ENCODE measurements at regions not wholly inside any gene's neighbourhood (a gene's known extent, or its start where the extent isn't known, plus 50 kb on each side); places are given as distances from the start of the nearest gene placed in this dataset.

- in situ Hi-C loops (cut with MboI; ENCODE audit: low sequenced_read_pairs): no loop called here
Measured at GRCh38 chr3:153066983-153067382, 95.0 kb upstream of the RAP2B start.

GRCh38 chr3:153069598-153070510 lies 92.2 kb upstream of the RAP2B start:
- in situ Hi-C loops (cut with MboI; ENCODE audit: low sequenced_read_pairs): no loop called here

GRCh38 chr3:153070511-153070868 lies 91.5 kb upstream of the RAP2B start:
- in situ Hi-C loops (cut with MboI; ENCODE audit: low sequenced_read_pairs): no loop called here

- in situ Hi-C loops (cut with MboI; ENCODE audit: low sequenced_read_pairs): no loop called here
Measured at GRCh38 chr3:153072382-153072781, 89.6 kb upstream of the RAP2B start.

- in situ Hi-C loops (cut with MboI; ENCODE audit: low sequenced_read_pairs): no loop called here
Measured at GRCh38 chr3:153072856-153073255, 89.2 kb upstream of the RAP2B start.

- in situ Hi-C loops (cut with MboI; ENCODE audit: low sequenced_read_pairs): no loop called here
Measured at GRCh38 chr3:153073636-153074035, 88.4 kb upstream of the RAP2B start.

GRCh38 chr3:153078826-153079225 lies 83.2 kb upstream of the RAP2B start:
- in situ Hi-C loops (cut with MboI; ENCODE audit: low sequenced_read_pairs): no loop called here

- in situ Hi-C loops (cut with MboI; ENCODE audit: low sequenced_read_pairs): no loop called here
Measured at GRCh38 chr3:153079386-153079785, 82.6 kb upstream of the RAP2B start.

- in situ Hi-C loops (cut with MboI; ENCODE audit: low sequenced_read_pairs): no loop called here
Measured at GRCh38 chr3:153080778-153081240, 81.2 kb upstream of the RAP2B start.

- in situ Hi-C loops (cut with MboI; ENCODE audit: low sequenced_read_pairs): no loop called here
Measured at GRCh38 chr3:153084431-153084830, 77.6 kb upstream of the RAP2B start.

- in situ Hi-C loops (cut with MboI; ENCODE audit: low sequenced_read_pairs): no loop called here
Measured at GRCh38 chr3:153087595-153088566, 74.1 kb upstream of the RAP2B start.

GRCh38 chr3:153089620-153090019 lies 72.4 kb upstream of the RAP2B start:
- in situ Hi-C loops (cut with MboI; ENCODE audit: low sequenced_read_pairs): no loop called here

GRCh38 chr3:153090973-153091372 lies 71.1 kb upstream of the RAP2B start:
- in situ Hi-C loops (cut with MboI; ENCODE audit: low sequenced_read_pairs): no loop called here

- in situ Hi-C loops (cut with MboI; ENCODE audit: low sequenced_read_pairs): no loop called here
Measured at GRCh38 chr3:153093629-153094028, 68.4 kb upstream of the RAP2B start.

- in situ Hi-C loops (cut with MboI; ENCODE audit: low sequenced_read_pairs): no loop called here
Measured at GRCh38 chr3:153094386-153094785, 67.6 kb upstream of the RAP2B start.

- in situ Hi-C loops (cut with MboI; ENCODE audit: low sequenced_read_pairs): no loop called here
Measured at GRCh38 chr3:153095441-153095840, 66.6 kb upstream of the RAP2B start.

GRCh38 chr3:153096731-153097131 lies 65.3 kb upstream of the RAP2B start:
- in situ Hi-C loops (cut with MboI; ENCODE audit: low sequenced_read_pairs): no loop called here

- in situ Hi-C loops (cut with MboI; ENCODE audit: low sequenced_read_pairs): no loop called here
Measured at GRCh38 chr3:153097213-153097612, 64.8 kb upstream of the RAP2B start.

- in situ Hi-C loops (cut with MboI; ENCODE audit: low sequenced_read_pairs): no loop called here
Measured at GRCh38 chr3:153099131-153099530, 62.9 kb upstream of the RAP2B start.

GRCh38 chr3:153103406-153103945 lies 58.5 kb upstream of the RAP2B start:
- in situ Hi-C loops (cut with MboI; ENCODE audit: low sequenced_read_pairs): no loop called here

- in situ Hi-C loops (cut with MboI; ENCODE audit: low sequenced_read_pairs): no loop called here
Measured at GRCh38 chr3:153110041-153110440, 52.0 kb upstream of the RAP2B start.
